Skin epidermis (tissue), 12 donors: ENCODE measurements at regions not wholly inside any gene's neighbourhood (a gene's known extent, or its start where the extent isn't known, plus 50 kb on each side); places are given as distances from the start of the nearest gene placed in this dataset.
"Not testable (repeated sequence)": the region's sequence is repeated elsewhere in the genome, so short reads cannot be mapped to it uniquely, and the experiment has no call there.

ENCODE experiments used
- H3K27ac ChIP-seq, 21 experiments: fragments of 200-600 bp; sonication (generic) in 11 of 21; one replicate each; pipeline ENCODE4 v1.5.0; 2020; ENCODE audit warnings: mild to moderate bottlenecking in 3 of 21, inconsistent platforms in 2 of 21, moderate library complexity in 2 of 21
- H3K4me3 ChIP-seq, 7 experiments: fragments of 200-600 bp; sonication (generic) in 2 of 7; one replicate each; pipeline ENCODE4 v1.5.0; 2020; ENCODE audit warnings: inconsistent platforms in 2 of 7, mild to moderate bottlenecking in 2 of 7, moderate library complexity in 1 of 7

DNA sequence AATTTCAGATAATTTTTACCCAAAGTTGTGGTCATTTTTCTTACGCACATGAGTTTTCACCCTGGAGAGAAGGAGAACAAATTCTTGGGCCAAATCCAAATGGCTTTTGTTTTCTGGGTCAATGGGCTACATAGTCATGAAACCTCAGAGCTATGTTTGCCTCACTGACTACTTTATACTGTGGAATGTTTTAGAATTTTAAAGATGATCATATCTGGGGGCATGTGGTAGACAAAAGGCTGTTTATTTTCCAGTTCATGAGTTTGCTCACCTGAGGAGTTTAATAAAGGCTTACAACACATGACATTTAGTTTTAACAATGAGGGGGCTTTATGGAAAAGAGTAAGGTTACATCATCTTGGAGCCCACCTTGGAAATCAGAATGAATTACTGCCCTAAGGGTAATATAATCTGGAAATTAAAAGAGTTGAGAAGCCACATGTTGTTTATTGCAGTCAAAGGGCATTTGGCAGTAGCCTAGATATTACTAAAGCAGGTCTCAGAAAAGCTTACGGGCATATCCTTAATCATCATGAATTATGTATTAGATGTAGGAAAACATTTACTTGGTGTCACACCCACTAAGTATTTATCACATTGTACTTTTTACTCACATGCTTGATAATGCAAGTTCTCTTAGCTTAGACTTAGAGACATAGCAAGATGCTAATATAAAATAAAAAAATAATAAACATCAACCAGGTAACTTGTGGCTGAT lies 466.1 kb downstream of the EDEM1 start:
- Histone ChIP-seq H3K4me3 (no peak overlapping the region), H3K27ac (no peak overlapping the region)

- H3K27ac ChIP-seq: no peak overlapping the region
These were observed 469.6 kb downstream of the EDEM1 start for GRCh38 chr3:5657106-5657505.

GRCh38 chr3:5663601-5664000 lies 476.1 kb downstream of the EDEM1 start:
- H3K4me3 ChIP-seq: no peak overlapping the region
- no peak overlapping the region for H3K27ac ChIP-seq

More at GRCh38 chr3:5657106-5657505, 469.6 kb downstream of the EDEM1 start:
- H3K4me3 ChIP-seq: no peak overlapping the region

DNA sequence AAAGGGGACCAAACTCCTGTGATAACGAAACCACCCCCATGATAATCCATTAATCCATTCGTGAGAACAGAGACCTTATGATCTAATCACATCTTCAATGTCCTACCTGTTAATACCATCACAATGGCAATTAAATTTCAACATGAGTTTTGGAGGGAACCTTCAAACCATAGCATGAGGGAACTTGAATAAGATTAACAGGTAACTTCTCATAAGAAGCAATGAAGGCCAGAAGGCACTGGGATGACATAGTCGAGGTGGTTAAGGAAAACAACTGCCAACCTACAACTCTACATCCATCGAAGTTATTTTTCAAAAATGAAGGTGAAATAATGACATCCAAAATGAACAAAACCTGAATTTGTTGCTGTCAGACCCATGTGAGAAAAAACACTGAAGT lies 478.9 kb downstream of the EDEM1 start:
- no peak overlapping the region for H3K27ac ChIP-seq
- H3K4me3 ChIP-seq: no peak overlapping the region

GRCh38 chr3:5673521-5673920 lies 486.0 kb downstream of the EDEM1 start:
- no peak overlapping the region for H3K4me3 ChIP-seq

DNA sequence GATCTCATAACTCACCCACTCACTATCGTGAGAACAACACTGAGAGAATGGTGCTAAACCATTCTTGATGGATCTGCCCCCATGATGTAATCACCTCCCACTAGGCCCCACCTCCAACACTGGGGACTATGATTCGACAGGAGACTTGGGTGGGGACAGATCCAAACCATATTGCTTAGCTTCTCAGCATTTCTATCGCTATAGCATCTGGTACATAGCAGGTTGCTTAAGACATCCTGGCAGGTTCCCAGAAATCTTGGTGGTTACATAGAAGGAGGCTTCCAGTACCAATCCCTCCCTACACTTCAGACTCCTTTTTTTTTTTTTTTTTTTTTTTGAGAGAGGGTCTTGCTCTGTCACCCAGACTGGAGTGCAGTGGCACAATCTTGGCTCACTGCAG lies 487.8 kb downstream of the EDEM1 start:
- no peak overlapping the region for H3K27ac ChIP-seq
- H3K4me3 ChIP-seq: no peak overlapping the region

More at GRCh38 chr3:5673521-5673920, 486.0 kb downstream of the EDEM1 start:
- no peak overlapping the region for H3K27ac ChIP-seq

DNA sequence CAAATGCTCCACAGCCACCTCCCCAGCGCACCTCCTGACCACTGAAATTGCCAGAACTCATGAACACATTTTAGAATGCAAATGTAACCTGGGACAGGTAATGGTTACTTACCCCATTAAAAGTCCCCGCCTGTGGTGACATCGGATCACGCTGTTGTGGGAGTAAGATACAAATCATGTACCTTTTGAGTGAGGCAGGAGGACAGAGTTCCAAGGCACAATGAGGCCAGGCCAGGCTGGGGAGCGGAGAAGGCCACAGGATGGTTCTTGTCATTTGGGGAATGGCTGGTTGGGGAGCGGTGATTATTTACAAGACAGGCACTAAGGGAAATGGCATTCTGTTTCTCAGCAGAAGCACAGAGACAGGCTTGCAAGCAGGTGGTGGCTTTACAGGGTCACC lies 490.0 kb downstream of the EDEM1 start:
- H3K4me3 ChIP-seq: no peak overlapping the region
- no peak overlapping the region for H3K27ac ChIP-seq

- Histone ChIP-seq H3K27ac (no peak overlapping the region), H3K4me3 (no peak overlapping the region)
These were observed 490.7 kb downstream of the EDEM1 start for GRCh38 chr3:5678248-5678647.

- Histone ChIP-seq H3K27ac (no peak overlapping the region), H3K4me3 (no peak overlapping the region)
These were observed 491.3 kb downstream of the EDEM1 start for GRCh38 chr3:5678844-5679243.

DNA sequence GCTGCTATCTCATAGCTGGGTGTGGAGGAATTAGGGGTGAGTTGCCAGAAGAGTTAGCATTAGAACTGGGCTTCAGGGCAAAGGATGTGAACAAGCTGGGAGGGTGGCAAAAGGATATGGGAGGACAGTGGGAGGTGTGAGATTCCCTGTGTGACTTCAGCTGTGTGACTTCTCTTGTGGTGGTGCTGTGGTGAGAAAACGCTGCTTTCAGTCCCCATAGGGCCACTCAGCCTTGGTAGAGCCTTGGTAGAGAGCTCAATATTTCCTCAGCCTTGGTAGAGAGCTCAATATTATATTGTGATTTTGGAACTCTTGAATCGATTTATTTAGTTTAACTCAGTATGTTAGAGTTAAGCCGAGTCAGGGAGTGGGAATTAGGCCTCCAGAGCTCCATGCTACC lies 499.7 kb downstream of the EDEM1 start:
- Histone ChIP-seq H3K4me3 (no peak overlapping the region), H3K27ac (no peak overlapping the region)

- Histone ChIP-seq H3K27ac (no peak overlapping the region), H3K4me3 (no peak overlapping the region)
These were observed 503.0 kb downstream of the EDEM1 start for GRCh38 chr3:5690490-5690889.

DNA sequence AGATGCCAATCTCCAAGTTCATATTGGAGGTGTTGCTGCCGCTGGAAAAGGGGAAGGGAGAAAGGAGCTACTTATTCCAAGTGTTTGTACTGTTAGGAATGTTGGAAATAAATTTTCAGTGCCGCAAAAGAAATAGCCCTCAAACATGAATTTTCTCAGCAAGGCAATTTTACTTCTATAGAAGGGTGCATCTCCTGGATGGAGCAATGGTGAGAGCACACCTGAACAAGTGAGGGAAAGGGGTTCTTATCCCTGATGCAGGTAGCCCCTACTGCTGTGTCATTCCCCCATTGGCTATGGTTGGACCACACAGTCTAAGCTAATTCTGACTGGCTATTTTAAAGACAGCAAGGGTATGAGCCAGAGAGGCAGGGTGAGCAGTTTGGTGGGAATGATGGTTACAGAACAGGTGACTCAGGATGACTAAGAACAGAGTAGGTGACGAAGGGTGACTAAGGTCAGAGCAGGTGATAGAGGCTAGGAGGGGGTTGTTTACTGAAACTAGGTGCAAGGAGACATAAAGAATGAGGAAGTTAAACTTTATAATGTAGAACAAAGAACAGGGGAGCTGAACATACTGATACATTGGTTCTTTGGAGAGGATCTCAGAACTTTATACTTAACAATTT lies 503.5 kb downstream of the EDEM1 start:
- H3K27ac ChIP-seq: no peak overlapping the region
- no peak overlapping the region for H3K4me3 ChIP-seq

DNA sequence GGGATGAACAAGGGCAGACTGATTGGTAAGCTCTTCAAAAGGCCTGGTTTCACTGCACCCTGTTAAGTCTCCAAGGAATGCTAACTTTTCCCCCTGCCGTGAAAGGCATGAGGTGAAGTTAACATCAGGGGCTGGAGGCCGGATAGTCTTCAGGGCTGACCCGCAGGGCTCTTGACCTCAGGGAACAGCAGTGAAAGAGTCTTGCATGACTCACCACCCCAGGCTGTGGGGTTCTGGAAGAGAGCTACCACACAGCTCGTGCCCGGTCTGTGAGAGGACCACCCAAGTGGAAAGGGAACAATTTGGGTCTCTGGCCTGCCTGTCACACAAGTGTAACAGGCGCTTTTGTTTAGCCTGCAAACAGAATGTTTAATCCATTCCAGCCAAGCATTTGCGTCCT lies 504.9 kb downstream of the EDEM1 start:
- Histone ChIP-seq H3K4me3 (no peak overlapping the region), H3K27ac (no peak overlapping the region)

GRCh38 chr3:5694266-5694665 lies 506.8 kb downstream of the EDEM1 start:
- no peak overlapping the region for H3K27ac ChIP-seq
- H3K4me3 ChIP-seq: no peak overlapping the region

- Histone ChIP-seq H3K27ac (no peak overlapping the region), H3K4me3 (no peak overlapping the region)
These were observed 511.3 kb downstream of the EDEM1 start for GRCh38 chr3:5698851-5699250.

DNA sequence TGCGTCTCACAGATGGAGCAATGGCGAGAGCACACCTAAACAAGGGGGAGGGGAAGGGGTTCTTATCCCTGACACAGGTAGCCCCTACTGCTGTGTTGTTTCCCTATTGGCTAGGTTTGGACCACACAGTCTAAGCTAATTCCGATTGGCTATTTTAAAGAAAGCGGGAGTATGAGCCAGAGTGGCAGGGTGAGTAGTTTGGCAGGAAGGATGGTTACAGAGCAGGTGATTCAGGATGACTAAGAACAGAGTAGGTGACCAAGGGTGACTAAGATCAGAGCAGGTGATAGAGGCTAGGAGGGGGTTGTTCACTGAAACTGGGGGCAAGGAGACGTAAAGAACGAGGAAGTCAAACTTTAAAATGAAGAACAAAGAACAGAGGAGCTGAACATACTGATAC lies 511.8 kb downstream of the EDEM1 start:
- no peak overlapping the region for H3K4me3 ChIP-seq
- H3K27ac ChIP-seq: no peak overlapping the region

- Histone ChIP-seq H3K4me3 (no peak overlapping the region), H3K27ac (no peak overlapping the region)
These were observed 512.3 kb downstream of the EDEM1 start for GRCh38 chr3:5699811-5700210.

DNA sequence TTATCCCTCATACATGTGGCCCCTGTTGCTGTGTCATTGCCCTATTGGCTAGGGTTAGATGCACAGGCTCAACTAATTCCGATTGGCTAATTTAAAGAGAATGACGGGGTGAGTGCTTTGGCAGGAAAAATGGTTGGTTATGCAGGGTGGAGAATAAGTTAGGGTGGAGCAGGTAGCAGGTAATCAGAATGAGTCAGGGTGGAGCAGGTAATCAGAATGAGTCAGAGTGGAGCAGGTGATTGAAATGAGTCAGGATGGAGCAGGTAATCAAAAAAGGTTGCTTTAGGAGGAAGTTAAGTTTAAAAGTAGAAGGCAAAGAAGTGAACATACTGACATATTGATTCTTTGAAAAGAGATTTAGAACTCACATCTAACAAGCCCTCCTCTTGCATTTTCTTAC lies 513.5 kb downstream of the EDEM1 start:
- H3K27ac ChIP-seq, H3K4me3 ChIP-seq: not testable (repeated sequence)

- H3K4me3 ChIP-seq: no peak overlapping the region
- H3K27ac ChIP-seq: no peak overlapping the region
These were observed 520.3 kb downstream of the EDEM1 start for GRCh38 chr3:5707794-5708193.

GRCh38 chr3:5709714-5710113 lies 522.2 kb downstream of the EDEM1 start:
- H3K4me3 ChIP-seq: no peak overlapping the region
- H3K27ac ChIP-seq: no peak overlapping the region

DNA sequence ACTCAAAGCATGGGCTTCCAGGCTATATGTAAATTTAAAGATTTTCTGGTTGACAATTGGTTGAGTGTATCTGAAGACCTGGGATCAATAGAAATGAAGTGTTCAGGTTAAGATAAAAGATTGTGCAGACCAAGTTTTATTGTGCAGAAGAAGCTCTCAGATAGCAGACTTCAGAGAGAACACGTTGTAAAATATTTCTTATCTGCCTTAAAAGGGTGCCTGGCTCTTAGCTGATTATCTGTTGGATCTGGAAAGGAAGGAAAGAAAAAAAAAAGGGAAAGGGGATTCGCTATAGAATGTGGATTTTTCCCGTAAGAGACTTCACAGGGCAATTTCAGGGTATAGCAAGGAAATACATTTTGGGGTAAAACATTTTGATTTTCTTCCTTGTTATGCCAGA lies 523.2 kb downstream of the EDEM1 start:
- Histone ChIP-seq H3K27ac (no peak overlapping the region), H3K4me3 (no peak overlapping the region)

GRCh38 chr3:5717254-5717653 lies 529.7 kb downstream of the EDEM1 start:
- Histone ChIP-seq H3K4me3 (no peak overlapping the region), H3K27ac (no peak overlapping the region)
